Right ventricle myocardium inferior (tissue), 1 donor: ENCODE measurements at regions not wholly inside any gene's neighbourhood (a gene's known extent, or its start where the extent isn't known, plus 50 kb on each side); places are given as distances from the start of the nearest gene placed in this dataset.

Experiments used
- ATAC-seq: fragments of 200-7000 bp; cut with Tn5 transposase; one replicate; pipeline ENCODE4 v1.9.1; 2020; ENCODE audit warnings: mild to moderate bottlenecking, moderate library complexity
- DNase-seq: peaks from one replicate; pipeline ENCODE4 v3.0.0; 2021; ENCODE audit errors: missing footprints
- intact Hi-C: fragments of 100-400 bp; cut with DNase I; formaldehyde crosslinking; loops from one replicate; pipeline ENCODE4 v1.11.0; 2022
- donor health status: DM: no; HTN: yes; CAD: no; lungs with severe emphysema.

DNA sequence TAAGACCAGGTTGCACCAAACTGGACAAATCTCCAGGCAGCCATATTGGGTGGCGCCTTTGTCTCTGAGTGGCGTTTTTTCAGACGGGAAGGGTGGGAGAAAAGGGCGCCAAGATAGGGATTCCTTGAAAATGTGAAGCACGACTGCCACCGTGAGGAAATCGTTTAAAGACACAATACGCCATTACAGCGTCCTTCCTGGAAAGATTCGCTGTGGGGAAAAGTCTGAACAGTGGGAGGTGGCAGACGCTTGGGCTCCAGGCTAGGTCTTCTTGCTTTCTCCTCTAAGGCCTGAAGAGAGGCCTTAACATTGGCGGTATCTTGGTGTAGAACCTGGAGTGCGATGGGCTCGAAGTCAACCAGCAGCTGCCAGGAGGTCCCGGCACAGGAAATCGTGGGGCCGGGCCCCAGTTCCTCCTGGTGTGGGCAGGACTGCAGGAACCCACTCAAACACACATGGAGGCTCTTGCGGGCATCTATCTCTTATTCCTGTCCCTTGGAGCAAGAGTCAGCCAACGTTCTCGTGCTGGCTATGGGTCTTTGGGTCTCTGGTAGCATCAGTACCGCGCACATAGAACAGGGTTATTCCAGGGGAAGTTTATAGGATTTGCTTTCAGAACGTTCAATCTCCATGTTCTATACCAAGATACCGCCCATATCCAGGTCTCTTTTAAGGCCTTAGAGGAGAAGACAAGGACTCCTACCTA, 208.8 kb downstream of the OR13H1 start:
- intact Hi-C loops, result no loop called here
- ATAC-seq (no peak), DNase-seq (no peak)

DNA sequence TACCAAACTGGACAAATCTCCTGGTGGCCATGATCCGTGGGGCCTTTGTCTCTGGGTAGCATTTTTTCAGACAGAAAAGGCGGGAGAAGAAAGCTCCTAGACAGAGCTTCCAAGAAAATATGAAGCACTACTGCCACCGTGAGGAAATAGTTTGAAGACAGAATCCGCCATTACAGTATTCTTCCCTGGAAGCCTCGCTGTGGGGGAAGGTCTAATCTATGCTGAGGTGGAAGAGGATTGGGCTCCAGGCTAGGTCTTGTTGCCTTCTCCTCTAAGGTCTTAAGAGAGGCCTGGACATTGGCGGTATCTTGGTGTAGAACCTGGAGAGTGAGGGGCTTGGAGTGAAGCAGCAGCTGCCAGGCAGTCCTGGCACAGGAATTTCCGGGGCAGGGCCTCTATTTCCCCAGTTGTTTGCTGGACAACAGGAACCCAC, 218.9 kb downstream of the OR13H1 start:
- no peak for DNase-seq
- no peak for ATAC-seq
- intact Hi-C loops, result no loop called here

DNA sequence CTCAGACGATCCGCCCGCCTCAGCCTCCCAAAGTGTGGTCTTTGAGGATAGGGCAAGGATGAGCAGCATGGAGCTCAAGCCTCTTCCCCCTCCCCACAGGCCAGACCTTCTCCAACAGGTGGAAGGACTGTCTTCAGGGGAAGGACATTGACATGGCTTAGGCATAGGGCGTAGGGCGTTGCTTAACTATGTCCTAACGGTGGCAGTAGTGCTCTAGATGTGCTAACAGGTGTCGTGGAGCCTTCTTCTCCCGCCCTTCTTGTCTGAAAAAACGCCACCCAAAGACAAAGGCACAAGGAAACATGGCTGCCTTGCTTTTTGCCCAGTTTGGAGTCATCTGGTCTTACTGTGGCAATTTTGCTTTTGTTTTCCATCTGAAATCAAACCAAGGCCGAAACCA, 219.8 kb downstream of the OR13H1 start:
- DNase-seq (no peak), ATAC-seq (no peak)
- intact Hi-C loops, result no loop called here

GRCh38 chrX:131764216-131764615, 220.3 kb downstream of the OR13H1 start:
- DNase-seq, result no peak
- intact Hi-C loops, result no loop called here
- no peak for ATAC-seq

DNA sequence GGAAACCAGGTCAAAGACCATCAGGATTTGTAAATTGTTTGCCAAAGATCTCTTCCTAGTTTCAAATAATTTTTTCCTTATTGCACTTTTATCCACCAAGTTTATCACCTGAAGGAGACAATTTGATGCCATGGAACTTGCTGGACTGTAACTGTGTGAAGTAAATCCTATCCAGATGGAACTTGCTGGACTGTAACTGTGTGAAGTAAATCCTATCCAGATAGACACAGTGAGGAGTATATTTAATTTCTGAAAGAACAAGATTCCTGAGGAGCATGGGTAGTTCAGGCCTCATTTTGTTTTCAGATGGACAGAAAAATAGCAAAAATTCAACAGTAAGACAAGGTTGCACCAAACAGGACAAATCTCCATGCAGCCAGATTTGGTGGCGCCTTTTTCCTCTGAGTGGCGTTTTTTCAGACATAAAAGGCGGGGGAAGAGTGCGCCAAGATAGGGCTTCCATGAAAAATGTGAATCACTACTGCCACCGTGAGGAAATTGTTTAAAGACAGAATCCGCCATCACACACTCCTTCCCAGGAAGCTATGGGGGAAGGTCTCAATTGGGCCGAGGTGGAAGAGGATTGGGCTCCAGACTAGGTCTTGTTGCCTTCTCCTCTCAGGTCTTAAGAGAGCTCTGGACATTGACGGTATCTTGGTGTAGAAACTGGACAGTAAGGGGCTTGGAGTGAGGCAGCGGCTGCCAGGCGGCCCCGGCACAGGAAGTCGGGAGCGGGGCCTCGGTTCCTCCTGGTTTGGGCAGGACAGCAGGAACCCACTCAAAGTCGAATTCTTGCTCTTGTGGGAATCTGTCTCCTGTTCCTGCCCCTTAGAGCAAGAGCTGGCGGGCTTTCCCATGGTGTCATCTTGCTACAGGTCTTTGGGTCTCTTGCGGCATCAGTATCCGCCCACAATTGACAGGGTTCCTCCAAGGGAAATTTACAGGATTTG, 234.7 kb downstream of the OR13H1 start:
- ATAC-seq (no peak), DNase-seq (no peak)
- intact Hi-C loops, result no loop called here

GRCh38 chrX:131779306-131779705, 235.4 kb downstream of the OR13H1 start:
- ATAC-seq (no peak), DNase-seq (no peak)
- intact Hi-C loops, result no loop called here

- ATAC-seq, result no peak
Observed at GRCh38 chrX:131779741-131780140, 235.9 kb downstream of the OR13H1 start.

DNA sequence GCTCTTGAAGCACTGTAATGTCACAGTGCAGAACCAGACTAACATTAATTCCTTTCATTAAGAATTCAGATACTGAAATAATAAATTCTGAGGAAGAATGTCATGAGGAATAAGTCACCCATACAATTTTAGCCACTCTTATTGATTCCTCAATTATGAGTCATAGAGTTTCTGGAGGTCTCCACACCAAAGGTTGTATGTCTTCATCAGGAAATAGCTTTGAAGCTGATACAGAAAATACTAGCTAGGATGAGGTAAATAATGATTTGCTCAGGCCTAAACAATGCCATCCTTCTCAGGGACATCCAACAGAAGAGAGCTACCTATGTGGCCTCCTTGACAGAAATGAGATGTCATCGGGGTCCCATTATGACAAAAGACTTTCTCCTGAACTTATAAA, 238.8 kb downstream of the OR13H1 start:
- ATAC-seq, result no peak
- intact Hi-C loops, result no loop called here
- no peak for DNase-seq

More at GRCh38 chrX:131779741-131780140, 235.9 kb downstream of the OR13H1 start:
- intact Hi-C loops, result no loop called here
- DNase-seq, result no peak

GRCh38 chrX:131783555-131784308, 239.4 kb upstream of the STK26 start:
- DNase-seq (no peak), ATAC-seq (no peak)
- intact Hi-C loops, result no loop called here

DNA sequence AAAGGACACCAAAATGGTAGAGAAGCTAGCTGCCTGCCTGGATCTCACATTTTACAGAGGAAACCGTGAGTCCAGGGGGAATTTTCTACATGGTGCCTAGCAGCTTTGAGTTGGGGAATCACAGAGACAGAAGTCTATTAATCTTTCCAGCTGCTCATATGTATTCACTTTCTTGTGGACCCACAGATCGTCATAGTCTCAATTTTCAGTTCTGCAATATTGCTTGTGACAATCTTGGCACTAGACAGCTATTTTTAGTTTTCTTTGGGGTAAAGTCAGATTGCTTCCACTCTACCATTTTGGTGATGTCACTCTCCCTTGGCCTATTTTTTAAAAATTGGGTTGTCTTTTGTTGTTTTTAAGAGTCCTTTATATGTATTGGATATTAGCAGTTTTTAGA, 233.4 kb upstream of the STK26 start:
- no peak for ATAC-seq
- intact Hi-C loops, result no loop called here
- DNase-seq, result no peak

DNA sequence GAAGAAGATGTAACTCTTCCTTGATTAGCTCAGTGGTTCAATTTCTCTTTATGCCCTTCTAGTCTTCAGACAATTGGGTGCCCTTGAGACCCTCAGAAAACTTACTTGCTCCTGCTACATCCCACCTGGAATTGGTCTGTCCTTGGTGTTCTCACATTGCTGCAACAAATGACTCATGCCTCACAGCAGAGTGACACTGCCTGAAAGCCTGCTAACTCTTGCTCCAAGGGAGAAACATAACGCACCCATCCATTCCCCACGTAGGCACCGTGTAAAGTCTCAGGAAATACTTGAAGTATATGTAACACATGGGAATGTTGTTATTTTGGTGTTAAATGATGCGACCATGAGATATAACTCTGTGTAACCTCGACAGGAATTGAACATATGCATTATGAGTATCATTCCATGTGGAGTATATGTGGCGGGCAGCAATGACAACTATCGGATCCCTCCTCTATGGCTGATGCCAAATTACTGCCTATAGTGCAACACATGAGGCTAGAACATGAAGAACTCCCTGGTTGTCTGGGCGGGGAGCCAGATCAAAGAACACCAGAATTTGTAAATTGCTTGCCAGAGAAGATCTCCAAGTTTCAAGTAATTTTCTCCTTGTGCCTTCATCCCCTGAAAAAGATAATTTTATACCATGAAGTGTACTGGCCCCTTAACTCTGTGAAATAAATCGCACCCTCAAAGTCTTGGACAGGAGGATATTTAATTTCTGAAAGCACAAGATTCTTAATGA, 231.3 kb upstream of the STK26 start:
- intact Hi-C loops, result no loop called here
- no peak for ATAC-seq
- no peak for DNase-seq

DNA sequence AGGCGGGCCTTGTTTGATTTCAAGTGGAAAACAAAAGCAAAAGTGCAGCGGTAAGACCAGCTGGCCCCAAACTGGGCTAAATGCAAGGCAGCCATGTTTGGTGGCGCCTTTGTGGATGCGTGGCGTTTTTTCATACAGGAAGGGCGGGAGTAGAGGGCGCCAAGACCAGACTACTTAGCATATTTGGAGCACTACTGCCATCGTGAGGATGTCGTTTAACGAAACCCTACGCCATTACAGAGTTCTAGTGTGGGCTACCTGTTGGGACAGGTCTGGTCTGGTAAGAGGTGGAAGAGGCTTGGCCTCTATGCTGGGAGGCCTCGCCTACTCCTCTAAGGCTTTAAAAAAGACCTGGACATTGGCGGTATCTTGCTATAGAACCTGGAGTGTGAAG, 230.7 kb upstream of the STK26 start:
- intact Hi-C loops, result no loop called here
- DNase-seq (no peak), ATAC-seq (no peak)

DNA sequence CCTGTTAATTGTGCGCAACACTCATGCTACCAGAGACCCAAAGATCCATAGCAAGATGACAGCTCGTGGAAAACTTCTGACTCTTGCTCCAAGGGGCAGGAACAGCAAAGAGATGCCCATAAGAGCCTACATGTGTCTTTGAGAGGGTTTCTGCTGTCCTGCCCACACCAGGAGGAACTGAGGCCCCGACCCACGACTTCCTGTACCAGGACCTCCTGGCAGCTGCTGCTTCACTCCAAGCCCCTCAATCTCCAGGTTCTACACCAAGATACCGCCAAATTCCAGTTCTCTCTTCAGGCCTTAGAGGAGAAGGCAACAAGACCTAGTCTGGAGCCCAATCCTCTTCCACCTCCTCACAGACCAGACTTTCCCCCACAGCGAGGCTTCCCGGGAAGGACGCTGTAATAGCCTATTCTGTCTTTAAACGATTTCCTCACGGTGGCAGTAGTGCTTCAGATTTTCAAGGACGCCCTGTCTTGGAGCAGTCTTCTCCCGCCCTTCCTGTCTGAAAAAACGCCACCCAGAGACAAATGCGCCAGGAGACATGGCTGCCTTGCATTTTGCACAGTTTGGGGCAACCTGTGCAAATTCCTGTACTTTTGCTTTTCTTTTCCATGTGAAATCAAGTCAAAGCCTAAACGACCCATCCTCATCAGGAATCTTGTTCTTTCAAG, 230.2 kb upstream of the STK26 start:
- ATAC-seq (peak; percentile 13), DNase-seq (no peak)
- intact Hi-C loops, result no loop called here

DNA sequence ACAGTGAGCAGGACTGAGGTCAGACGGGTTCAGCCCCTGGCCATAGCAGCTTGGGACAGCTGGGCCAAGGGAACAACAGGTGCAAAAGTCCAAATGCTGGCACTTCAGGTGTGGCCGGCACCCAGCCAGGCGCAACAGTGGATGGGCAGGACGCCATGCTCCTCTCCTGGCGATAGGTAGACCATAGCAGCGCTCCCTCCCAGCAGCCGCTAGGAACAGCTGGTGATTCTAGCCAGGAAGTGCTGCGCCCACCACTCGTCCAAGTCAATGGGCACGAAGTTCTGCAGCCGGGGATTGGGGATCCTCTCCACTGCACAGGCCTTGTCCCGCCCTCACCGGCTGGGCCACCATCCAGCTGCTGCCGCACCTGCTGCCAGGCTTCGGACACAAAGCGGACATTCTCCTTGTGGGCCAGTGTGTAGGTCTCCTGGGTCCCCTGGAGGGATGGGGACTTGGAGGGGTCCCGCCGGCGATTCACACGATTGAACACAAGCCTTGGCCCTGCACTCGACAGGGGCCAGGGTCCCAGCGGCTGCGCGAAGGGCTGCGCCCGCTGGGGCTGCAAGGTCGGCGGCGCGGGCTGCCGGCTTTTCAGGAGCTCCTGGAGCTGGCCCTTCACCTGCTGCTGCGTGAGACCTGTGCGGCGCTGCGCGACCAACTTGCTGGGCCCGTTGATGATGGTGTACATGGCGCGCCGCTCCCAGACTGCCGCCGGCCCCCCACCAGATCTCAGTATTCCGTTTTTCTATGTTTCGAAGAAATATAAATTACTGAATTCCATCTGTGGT, 227.5 kb upstream of the STK26 start:
- intact Hi-C loops, result no loop called here
- DNase-seq (no peak), ATAC-seq (no peak)

DNA sequence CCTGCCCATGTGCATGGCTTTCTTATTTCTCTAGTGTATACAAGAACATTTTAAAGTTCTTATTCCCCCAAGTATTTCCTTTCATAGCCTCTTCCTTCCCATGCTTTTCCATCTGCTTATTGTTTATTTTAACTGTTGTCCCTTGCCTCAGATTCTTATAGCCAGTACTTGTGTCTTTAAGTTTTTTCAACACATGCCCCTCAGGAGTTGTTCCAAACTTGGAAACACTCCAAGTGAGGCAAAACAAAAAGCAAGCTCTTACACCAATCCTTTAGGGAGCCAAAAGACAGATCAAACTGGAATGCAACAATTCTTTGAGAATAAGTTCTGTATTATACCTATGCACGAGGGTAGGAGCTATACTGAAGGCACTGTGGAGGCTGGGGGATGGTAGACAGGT, 222.0 kb upstream of the STK26 start:
- intact Hi-C loops, result no loop called here
- no peak for ATAC-seq
- DNase-seq, result no peak

DNA sequence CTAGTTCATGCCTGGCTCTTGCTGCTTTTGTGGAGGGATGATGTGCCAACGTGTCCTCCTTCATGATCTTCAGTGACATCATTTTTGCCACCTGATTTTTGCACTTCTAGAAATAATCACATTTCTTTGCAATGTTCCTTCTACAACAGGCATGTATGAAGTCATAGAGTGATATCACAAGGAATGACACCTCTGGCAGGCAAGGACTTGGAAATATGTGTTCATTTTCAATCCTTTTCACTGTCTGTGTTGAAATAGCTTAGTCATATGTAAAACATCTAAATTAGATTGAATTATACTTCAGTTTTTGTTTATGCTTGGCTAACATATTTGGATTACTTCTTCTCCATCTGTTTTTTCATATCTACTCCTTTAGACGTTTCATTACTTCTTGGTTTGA, 221.2 kb upstream of the STK26 start:
- intact Hi-C loops, result no loop called here
- ATAC-seq (no peak), DNase-seq (no peak)

GRCh38 chrX:131802836-131803626, 220.1 kb upstream of the STK26 start:
- no peak for ATAC-seq
- intact Hi-C loops, result no loop called here
- DNase-seq, result no peak
